Stomach (tissue), 4 donors: ENCODE measurements at regions not wholly inside any gene's neighbourhood (a gene's known extent, or its start where the extent isn't known, plus 50 kb on each side); places are given as distances from the start of the nearest gene placed in this dataset.

Experiments used
- CTCF ChIP-seq, 7 experiments: fragments of 450-650 bp in 4 of 7; fragments of 200-600 bp in 3 of 7; sonication (generic) in 3 of 7; IDR thresholded peaks; one replicate each; pipeline ENCODE4 v1.5.1; 2016 to 2019; ENCODE audit warnings: antibody characterized with exemption in 7 of 7, control low read depth in 2 of 7, mild to moderate bottlenecking in 1 of 7
- EP300 ChIP-seq: sonication (generic); formaldehyde crosslinking; IDR thresholded peaks from one replicate; pipeline ENCODE4 v1.6.1; 2017; ENCODE audit warnings: antibody characterized with exemption

GRCh38 chr10:130498934-130499333 is 362.7 kb downstream of the GLRX3 start:
- TF ChIP-seq CTCF (IDR thresholded peaks at IDR 0.05) (no peak), EP300 (no peak)
